Right ventricle myocardium inferior (tissue), 1 donor: ENCODE measurements at regions not wholly inside any gene's neighbourhood (a gene's known extent, or its start where the extent isn't known, plus 50 kb on each side); places are given as distances from the start of the nearest gene placed in this dataset.
"Not testable (repeated sequence)": the region's sequence is repeated elsewhere in the genome, so short reads cannot be mapped to it uniquely, and the experiment has no call there.

Experiments used
- ATAC-seq: fragments of 200-7000 bp; cut with Tn5 transposase; one replicate; pipeline ENCODE4 v1.9.1; 2020; ENCODE audit warnings: mild to moderate bottlenecking, moderate library complexity
- DNase-seq: peaks from one replicate; pipeline ENCODE4 v3.0.0; 2021; ENCODE audit errors: missing footprints
- intact Hi-C: fragments of 100-400 bp; cut with DNase I; formaldehyde crosslinking; loops from one replicate; pipeline ENCODE4 v1.11.0; 2022
- donor health status: DM: no; HTN: yes; CAD: no; lungs with severe emphysema.

- no peak for DNase-seq
Observed at GRCh38 chr10:57049096-57049495, 688.0 kb upstream of the ZWINT start.

GRCh38 chr10:57038531-57038930 is 677.5 kb upstream of the ZWINT start:
- ATAC-seq (no peak), DNase-seq (no peak)
- intact Hi-C loops, result no loop called here

More at GRCh38 chr10:57049096-57049495, 688.0 kb upstream of the ZWINT start:
- ATAC-seq, result no peak
- intact Hi-C loops, result no loop called here

GRCh38 chr10:57035310-57035709 is 674.3 kb upstream of the ZWINT start:
- no peak for ATAC-seq
- intact Hi-C loops, result no loop called here
- DNase-seq, result no peak

GRCh38 chr10:57032301-57032700 is 671.2 kb upstream of the ZWINT start:
- DNase-seq, intact Hi-C loops, ATAC-seq: not testable (repeated sequence)

GRCh38 chr10:57031346-57031745 is 670.3 kb upstream of the ZWINT start:
- DNase-seq (no peak), ATAC-seq (no peak)
- intact Hi-C loops, result no loop called here

GRCh38 chr10:57026307-57026706 is 665.2 kb upstream of the ZWINT start:
- peak; percentile 59 for ATAC-seq
- DNase-seq, result no peak
- intact Hi-C loops, result no loop called here

- DNase-seq (no peak), ATAC-seq (no peak)
- intact Hi-C loops, result no loop called here
Observed at GRCh38 chr10:57023626-57024025, 662.6 kb upstream of the ZWINT start.

- DNase-seq (no peak), ATAC-seq (no peak)
- intact Hi-C loops, result no loop called here
Observed at GRCh38 chr10:57018452-57018851, 657.4 kb upstream of the ZWINT start.

- ATAC-seq (no peak), DNase-seq (no peak)
- intact Hi-C loops, result no loop called here
Observed at GRCh38 chr10:57017356-57018037, 656.4 kb upstream of the ZWINT start.

GRCh38 chr10:57015595-57016318 is 654.7 kb upstream of the ZWINT start:
- peak; percentile 45 for DNase-seq
- peak; percentile 31 for ATAC-seq
- intact Hi-C loops, result no loop called here

GRCh38 chr10:57015187-57015586 is 654.1 kb upstream of the ZWINT start:
- intact Hi-C loops, result no loop called here
- ATAC-seq, result peak; percentile 62
- no peak for DNase-seq

- DNase-seq (no peak), ATAC-seq (peak; percentile 88)
- intact Hi-C loops, result no loop called here
Observed at GRCh38 chr10:57014758-57015157, 653.7 kb upstream of the ZWINT start.

GRCh38 chr10:57008189-57008588 is 647.1 kb upstream of the ZWINT start:
- intact Hi-C loops, result no loop called here
- DNase-seq (no peak), ATAC-seq (no peak)

- DNase-seq, result no peak
- intact Hi-C loops, result no loop called here
- ATAC-seq, result no peak
Observed at GRCh38 chr10:56991591-56992069, 630.6 kb upstream of the ZWINT start.

GRCh38 chr10:56975513-56975912 is 614.5 kb upstream of the ZWINT start:
- DNase-seq (no peak), ATAC-seq (no peak)
- intact Hi-C loops, result no loop called here

- no peak for DNase-seq
- intact Hi-C loops, result no loop called here
- ATAC-seq, result no peak
Observed at GRCh38 chr10:56973766-56974165, 612.7 kb upstream of the ZWINT start.

- intact Hi-C loops, result no loop called here
- ATAC-seq, result no peak
- no peak for DNase-seq
Observed at GRCh38 chr10:56943221-56943755, 582.2 kb upstream of the ZWINT start.

GRCh38 chr10:56934515-56934914 is 573.5 kb upstream of the ZWINT start:
- intact Hi-C loops, result no loop called here
- DNase-seq (no peak), ATAC-seq (no peak)

GRCh38 chr10:56928714-56929113 is 567.7 kb upstream of the ZWINT start:
- ATAC-seq, result no peak

GRCh38 chr10:56927701-56928100 is 566.6 kb upstream of the ZWINT start:
- ATAC-seq (no peak), DNase-seq (no peak)
- intact Hi-C loops, result no loop called here

More at GRCh38 chr10:56928714-56929113, 567.7 kb upstream of the ZWINT start:
- intact Hi-C loops, result no loop called here
- DNase-seq, result no peak
